DND-41 (cell line): ENCODE measurements at regions not wholly inside any gene's neighbourhood (a gene's known extent, or its start where the extent isn't known, plus 50 kb on each side); places are given as distances from the start of the nearest gene placed in this dataset.

Source experiments
- ATAC-seq: fragments of 200-7000 bp; cut with Tn5 transposase; 3 replicates; pipeline ENCODE4 v1.9.1; 2021; ENCODE audit warnings: low read depth; ENCODE audit not compliant: insufficient read depth
- DNase-seq: peaks from one replicate; pipeline ENCODE4 v3.0.0-alpha.2; 2020
- H2AFZ ChIP-seq: 2 replicates; pipeline ENCODE4 v1.6.0; 2012; ENCODE audit warnings: low read depth, low read length
- H3K27ac ChIP-seq: 2 replicates; pipeline ENCODE4 v1.5.1; 2012; ENCODE audit warnings: low read length, inconsistent platforms
- H3K27me3 ChIP-seq: fragments of 200-600 bp; sonication (generic); 2 replicates; pipeline ENCODE4 v1.6.0; 2012; ENCODE audit warnings: low read length, mild to moderate bottlenecking, inconsistent platforms; ENCODE audit not compliant: insufficient read depth, poor library complexity
- H3K36me3 ChIP-seq: 2 replicates; pipeline ENCODE4 v1.5.1; 2012; ENCODE audit warnings: low read length, inconsistent platforms; ENCODE audit not compliant: insufficient read depth
- H3K4me1 ChIP-seq: 2 replicates; pipeline ENCODE4 v1.5.1; 2012; ENCODE audit warnings: mild to moderate bottlenecking, low read length; ENCODE audit not compliant: insufficient read depth
- H3K4me2 ChIP-seq: 2 replicates; pipeline ENCODE4 v1.6.0; 2012; ENCODE audit warnings: mild to moderate bottlenecking, moderate library complexity, low read length, inconsistent platforms; ENCODE audit not compliant: insufficient read depth
- H3K4me3 ChIP-seq, 2 experiments: fragments of 200-600 bp in 1 of 2; shearing (Covaris generic) in 1 of 2; 2 replicates each; pipeline ENCODE4 v1.5.1; 2012 to 2016; ENCODE audit warnings: inconsistent platforms in 2 of 2, low read length in 2 of 2, mild to moderate bottlenecking in 2 of 2, low read depth in 1 of 2, moderate library complexity in 1 of 2
- H3K79me2 ChIP-seq: 2 replicates; pipeline ENCODE4 v1.6.0; 2012; ENCODE audit warnings: low read length, inconsistent platforms; ENCODE audit not compliant: insufficient read depth
- H3K9ac ChIP-seq: 2 replicates; pipeline ENCODE4 v1.6.0; 2012; ENCODE audit warnings: low read depth, mild to moderate bottlenecking, inconsistent platforms, low read length, moderate library complexity
- H3K9me3 ChIP-seq: 2 replicates; pipeline ENCODE4 v1.5.1; 2012; ENCODE audit warnings: low read length, moderate library complexity, mild to moderate bottlenecking, inconsistent platforms; ENCODE audit not compliant: insufficient read depth, severe bottlenecking
- H4K20me1 ChIP-seq: 2 replicates; pipeline ENCODE4 v1.6.0; 2012; ENCODE audit warnings: low read length; ENCODE audit not compliant: insufficient read depth
- CTCF ChIP-seq: IDR thresholded peaks from 2 replicates; pipeline ENCODE4 v1.5.1; 2012; ENCODE audit warnings: borderline replicate concordance, low read length, moderate library complexity, mild to moderate bottlenecking; ENCODE audit not compliant: poor library complexity, severe bottlenecking; ENCODE audit errors: extremely low read depth
- EZH2 ChIP-seq: IDR thresholded peaks from 3 replicates; pipeline ENCODE4 v1.6.1; 2012; ENCODE audit warnings: borderline replicate concordance, low read depth, mild to moderate bottlenecking, moderate library complexity, low read length, inconsistent platforms; ENCODE audit not compliant: severe bottlenecking

DNA sequence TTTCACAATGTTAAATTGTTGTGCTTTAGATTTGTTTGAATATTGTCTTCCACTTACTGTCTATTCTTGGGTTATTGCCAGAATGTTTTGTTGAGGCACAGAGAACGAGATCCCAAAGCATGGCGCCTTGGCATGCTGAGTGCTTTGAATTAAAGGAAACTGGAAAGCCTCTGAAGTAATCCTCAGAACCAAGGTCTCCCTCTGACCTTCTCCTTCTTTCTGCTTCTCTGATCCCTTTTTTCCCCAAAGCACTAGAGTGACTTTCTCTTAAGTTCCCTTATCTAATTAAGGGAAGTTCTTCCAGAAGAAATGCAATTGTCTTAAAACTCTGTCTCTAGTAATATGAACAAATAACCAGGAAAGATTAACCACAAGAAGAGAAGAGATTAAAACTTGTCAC lies 214.7 kb downstream of the SPP2 start:
- no peaks in the 10 kb centered on the region for H3K79me2 ChIP-seq
- peaks cover 25% of the 10 kb centered on the region for H3K4me1 ChIP-seq
- H3K36me3 ChIP-seq: no peaks in the 10 kb centered on the region
- DNase-seq: no peak
- no peaks in the 10 kb centered on the region for H4K20me1 ChIP-seq
- H3K9me3 ChIP-seq: no peaks in the 10 kb centered on the region
- ATAC-seq: no peak
- H3K9ac ChIP-seq: no peak overlapping the region
- no peak overlapping the region for H3K4me2 ChIP-seq
- no peak overlapping the region for H3K4me3 ChIP-seq
- TF ChIP-seq CTCF (no peak), EZH2 (no peak)
- no peaks in the 10 kb centered on the region for H3K27me3 ChIP-seq
- no peak overlapping the region for H3K27ac ChIP-seq
- no peak overlapping the region for H2AFZ ChIP-seq

DNA sequence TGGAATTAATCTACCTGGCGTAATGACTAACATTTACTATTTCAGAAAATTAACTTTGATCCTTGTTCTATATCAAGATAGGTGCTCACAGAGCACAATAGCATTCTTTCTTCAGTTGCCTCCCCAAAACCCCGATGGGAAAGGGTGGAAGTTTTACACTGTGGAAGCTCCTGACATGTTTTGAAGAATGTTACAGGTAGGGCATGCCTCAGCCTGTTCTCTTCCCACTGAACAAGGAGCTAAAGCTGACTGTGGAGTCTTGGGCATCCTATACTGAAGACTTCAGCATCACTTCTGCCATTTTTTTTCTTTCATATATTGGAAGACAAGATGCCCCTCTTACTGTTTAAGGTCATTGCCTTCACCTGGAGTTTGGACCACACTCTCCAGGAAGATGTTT lies 211.2 kb downstream of the SPP2 start:
- Histone ChIP-seq H4K20me1 (no peaks in the 10 kb centered on the region), H3K27ac (no peak overlapping the region), H3K27me3 (no peaks in the 10 kb centered on the region), H3K9me3 (no peaks in the 10 kb centered on the region), H3K36me3 (no peaks in the 10 kb centered on the region), H3K9ac (no peak overlapping the region), H3K79me2 (no peaks in the 10 kb centered on the region), H3K4me3 (no peak overlapping the region), H3K4me1 (peaks cover 19% of the 10 kb centered on the region), H2AFZ (no peak overlapping the region), H3K4me2 (no peak overlapping the region)
- TF ChIP-seq EZH2 (no peak), CTCF (no peak)
- no peak for DNase-seq
- ATAC-seq: no peak

DNA sequence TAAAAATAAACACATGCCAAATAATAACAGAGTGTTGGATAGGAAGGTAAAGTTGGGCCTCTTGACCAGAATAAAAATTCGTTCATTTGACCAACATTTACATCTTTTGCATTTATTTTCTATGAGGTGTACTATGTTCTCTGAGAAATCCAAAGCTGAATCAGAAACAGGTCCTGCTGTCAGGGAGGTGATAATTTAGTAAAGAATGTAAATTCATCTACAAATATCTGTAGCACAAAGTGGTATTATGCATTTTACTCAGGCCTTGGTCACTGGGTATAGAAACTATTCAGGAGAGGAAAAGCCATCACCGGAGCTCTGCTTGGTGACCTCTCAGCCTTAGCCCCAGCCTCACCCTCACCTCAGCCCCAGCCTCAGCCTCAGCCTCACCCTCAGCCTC lies 208.9 kb downstream of the SPP2 start:
- Histone ChIP-seq H3K9me3 (no peaks in the 10 kb centered on the region), H3K79me2 (no peaks in the 10 kb centered on the region), H3K4me3 (no peak overlapping the region), H3K4me2 (no peak overlapping the region), H3K9ac (no peak overlapping the region), H3K36me3 (no peaks in the 10 kb centered on the region), H3K27ac (no peak overlapping the region), H3K4me1 (peaks cover 25% of the 10 kb centered on the region), H2AFZ (no peak overlapping the region), H4K20me1 (no peaks in the 10 kb centered on the region), H3K27me3 (no peaks in the 10 kb centered on the region)
- TF ChIP-seq CTCF (no peak), EZH2 (no peak)
- ATAC-seq: no peak
- DNase-seq: no peak
